ENCODE measurements at regions not wholly inside any gene's neighbourhood (a gene's known extent, or its start where the extent isn't known, plus 50 kb on each side); places are given as distances from the start of the nearest gene placed in this dataset.
"Not testable (repeated sequence)": the region's sequence is repeated elsewhere in the genome, so short reads cannot be mapped to it uniquely, and the experiment has no call there.

GRCh38 chr5:152177626-152178349 is 227.3 kb downstream of the NMUR2 start:
- DNase-seq: no peak

- DNase-seq: no peak
These were observed 233.2 kb downstream of the NMUR2 start for GRCh38 chr5:152171888-152172287.

- DNase-seq: no peak
These were observed 234.7 kb downstream of the NMUR2 start for GRCh38 chr5:152170350-152170749.

- no peak for DNase-seq
These were observed 240.2 kb upstream of the GLRA1 start for GRCh38 chr5:152164860-152165259.

GRCh38 chr5:152159894-152160293 is 235.2 kb upstream of the GLRA1 start:
- DNase-seq: not testable (repeated sequence)

GRCh38 chr5:152154452-152154851 is 229.8 kb upstream of the GLRA1 start:
- not testable (repeated sequence) for DNase-seq

- no peak for DNase-seq
These were observed 227.3 kb upstream of the GLRA1 start for GRCh38 chr5:152151940-152152339.

- no peak for DNase-seq
These were observed 226.5 kb upstream of the GLRA1 start for GRCh38 chr5:152151113-152151512.

GRCh38 chr5:152147286-152147685 is 222.6 kb upstream of the GLRA1 start:
- DNase-seq: no peak

- DNase-seq: no peak
These were observed 221.9 kb upstream of the GLRA1 start for GRCh38 chr5:152146566-152146965.

GRCh38 chr5:152144556-152144955 is 219.9 kb upstream of the GLRA1 start:
- no peak for DNase-seq

- DNase-seq: no peak
These were observed 219.4 kb upstream of the GLRA1 start for GRCh38 chr5:152144030-152144429.

- DNase-seq: peak in 1 of 2 experiments; percentile 56
These were observed 218.3 kb upstream of the GLRA1 start for GRCh38 chr5:152142840-152143469.

- DNase-seq: no peak
These were observed 215.7 kb upstream of the GLRA1 start for GRCh38 chr5:152140347-152140746.

- no peak for DNase-seq
These were observed 212.4 kb upstream of the GLRA1 start for GRCh38 chr5:152137063-152137462.

- DNase-seq: no peak
These were observed 211.7 kb upstream of the GLRA1 start for GRCh38 chr5:152136321-152136720.

- no peak for DNase-seq
These were observed 211.2 kb upstream of the GLRA1 start for GRCh38 chr5:152135827-152136226.

GRCh38 chr5:152125661-152126205 is 201.1 kb upstream of the GLRA1 start:
- DNase-seq: no peak

GRCh38 chr5:152124409-152125041 is 199.9 kb upstream of the GLRA1 start:
- no peak for DNase-seq

GRCh38 chr5:152118676-152119470 is 194.2 kb upstream of the GLRA1 start:
- DNase-seq: no peak

GRCh38 chr5:152116934-152117333 is 192.3 kb upstream of the GLRA1 start:
- DNase-seq: no peak

- no peak for DNase-seq
These were observed 188.8 kb upstream of the GLRA1 start for GRCh38 chr5:152113401-152113800.

GRCh38 chr5:152107220-152107619 is 182.6 kb upstream of the GLRA1 start:
- no peak for DNase-seq
